Lower leg skin (tissue), 3 donors: ENCODE measurements at regions not wholly inside any gene's neighbourhood (a gene's known extent, or its start where the extent isn't known, plus 50 kb on each side); places are given as distances from the start of the nearest gene placed in this dataset.

Experiments
- CTCF ChIP-seq, 3 donors: fragments of 450-650 bp; IDR thresholded peaks; one replicate each; pipeline ENCODE4 v1.5.1; 2016; ENCODE audit warnings: antibody characterized with exemption in 3 of 3, mild to moderate bottlenecking in 3 of 3, moderate library complexity in 2 of 3
- POLR2A ChIP-seq, 2 donors: fragments of 450-650 bp; IDR thresholded peaks; one replicate each; pipeline ENCODE4 v1.6.1; 2016 to 2017; ENCODE audit warnings: antibody characterized with exemption in 2 of 2, mild to moderate bottlenecking in 1 of 2, moderate library complexity in 1 of 2

DNA sequence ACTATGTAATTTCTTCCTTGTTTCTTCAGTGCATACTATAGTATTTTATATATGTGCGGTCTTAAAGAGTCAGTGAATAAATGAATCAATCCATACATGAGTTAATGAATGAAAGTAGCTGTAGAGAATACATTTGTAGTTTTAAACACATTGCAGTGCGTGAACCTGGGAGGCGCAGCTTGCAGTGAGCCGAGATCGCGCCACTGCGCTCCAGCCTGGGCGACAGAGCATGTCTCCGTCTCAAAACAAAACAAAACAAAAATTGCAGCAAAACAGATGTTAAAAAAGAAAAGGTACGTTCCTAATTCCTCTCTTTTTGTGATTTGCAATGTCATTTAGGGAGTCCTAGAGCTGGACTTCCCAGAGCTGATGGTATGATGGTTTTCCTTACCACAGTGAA is 1144.8 kb upstream of the FANCL start:
- TF ChIP-seq CTCF (IDR thresholded peaks at IDR 0.05) (no peak), POLR2A (IDR thresholded peaks at IDR 0.05) (no peak)
